Upper lobe of right lung (tissue), 1 donor: ENCODE measurements at regions not wholly inside any gene's neighbourhood (a gene's known extent, or its start where the extent isn't known, plus 50 kb on each side); places are given as distances from the start of the nearest gene placed in this dataset.

Experiments
- ATAC-seq: fragments of 200-7000 bp; cut with Tn5 transposase; one replicate; pipeline ENCODE4 v1.9.1; 2020; ENCODE audit warnings: mild to moderate bottlenecking, moderate library complexity
- DNase-seq: peaks from one replicate; pipeline ENCODE4 v3.0.0-alpha.2; 2020
- H3K27ac ChIP-seq: fragments of 200-600 bp; one replicate; pipeline ENCODE4 v1.8.0; 2022
- H3K27me3 ChIP-seq: fragments of 200-600 bp; one replicate; pipeline ENCODE4 v1.8.0; 2022; ENCODE audit warnings: mild to moderate bottlenecking
- H3K36me3 ChIP-seq: fragments of 200-600 bp; one replicate; pipeline ENCODE4 v1.8.0; 2022
- H3K4me1 ChIP-seq: fragments of 200-600 bp; one replicate; pipeline ENCODE4 v1.8.0; 2022
- H3K4me3 ChIP-seq: fragments of 200-600 bp; one replicate; pipeline ENCODE4 v1.8.0; 2022; ENCODE audit warnings: mild to moderate bottlenecking
- H3K9me3 ChIP-seq: fragments of 200-600 bp; one replicate; pipeline ENCODE4 v1.8.0; 2022
- intact Hi-C: fragments of 100-400 bp; cut with DNase I; formaldehyde crosslinking; loops from one replicate; pipeline ENCODE4 v1.11.0; 2022
- TF ChIP-seq, protein P1 (sequence below): fragments of 200-600 bp; IDR thresholded peaks from one replicate; pipeline ENCODE4 v1.8.0; 2022; ENCODE audit warnings: antibody characterized with exemption
- donor health status: DM: no; HTN: yes; CAD: no; lungs with severe emphysema.

GRCh38 chr12:17097674-17098073 lies 491.7 kb upstream of the LMO3 start:
- TF ChIP-seq, protein P1, sequence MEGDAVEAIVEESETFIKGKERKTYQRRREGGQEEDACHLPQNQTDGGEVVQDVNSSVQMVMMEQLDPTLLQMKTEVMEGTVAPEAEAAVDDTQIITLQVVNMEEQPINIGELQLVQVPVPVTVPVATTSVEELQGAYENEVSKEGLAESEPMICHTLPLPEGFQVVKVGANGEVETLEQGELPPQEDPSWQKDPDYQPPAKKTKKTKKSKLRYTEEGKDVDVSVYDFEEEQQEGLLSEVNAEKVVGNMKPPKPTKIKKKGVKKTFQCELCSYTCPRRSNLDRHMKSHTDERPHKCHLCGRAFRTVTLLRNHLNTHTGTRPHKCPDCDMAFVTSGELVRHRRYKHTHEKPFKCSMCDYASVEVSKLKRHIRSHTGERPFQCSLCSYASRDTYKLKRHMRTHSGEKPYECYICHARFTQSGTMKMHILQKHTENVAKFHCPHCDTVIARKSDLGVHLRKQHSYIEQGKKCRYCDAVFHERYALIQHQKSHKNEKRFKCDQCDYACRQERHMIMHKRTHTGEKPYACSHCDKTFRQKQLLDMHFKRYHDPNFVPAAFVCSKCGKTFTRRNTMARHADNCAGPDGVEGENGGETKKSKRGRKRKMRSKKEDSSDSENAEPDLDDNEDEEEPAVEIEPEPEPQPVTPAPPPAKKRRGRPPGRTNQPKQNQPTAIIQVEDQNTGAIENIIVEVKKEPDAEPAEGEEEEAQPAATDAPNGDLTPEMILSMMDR: no peak
- Histone ChIP-seq H3K27me3 (no peaks in the 10 kb centered on the region), H3K4me1 (no peaks in the 10 kb centered on the region), H3K36me3 (no peaks in the 10 kb centered on the region), H3K9me3 (no peaks in the 10 kb centered on the region), H3K27ac (no peak overlapping the region), H3K4me3 (no peak overlapping the region)
- intact Hi-C loops: no loop called here
- no peak for ATAC-seq
- no peak for DNase-seq

DNA sequence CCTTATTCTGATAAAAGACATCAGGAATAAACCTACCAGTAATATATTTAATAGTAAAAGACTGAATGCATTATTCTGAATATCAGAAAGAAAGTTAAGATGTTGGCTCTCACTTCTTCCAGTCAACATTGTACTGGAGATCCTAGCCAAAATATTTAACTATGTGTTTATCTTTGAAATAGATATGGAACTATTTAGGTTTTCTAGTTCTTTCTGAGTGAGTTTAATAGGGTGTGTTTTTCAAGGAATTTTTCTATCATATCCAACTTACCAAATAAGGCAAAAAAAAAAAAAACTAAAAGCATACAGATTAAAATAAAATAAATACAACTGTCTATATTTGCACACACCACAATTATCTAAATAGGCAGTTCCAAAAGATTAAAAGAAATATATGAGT lies 478.9 kb upstream of the LMO3 start:
- H3K27ac ChIP-seq: no peak overlapping the region
- H3K4me1 ChIP-seq: no peaks in the 10 kb centered on the region
- no peaks in the 10 kb centered on the region for H3K27me3 ChIP-seq
- H3K4me3 ChIP-seq: no peak overlapping the region
- DNase-seq (no peak), ATAC-seq (no peak)
- intact Hi-C loops: no loop called here
- H3K36me3 ChIP-seq: no peaks in the 10 kb centered on the region
- H3K9me3 ChIP-seq: no peaks in the 10 kb centered on the region
- TF ChIP-seq, protein P1: no peak

- Histone ChIP-seq H3K36me3 (no peaks in the 10 kb centered on the region), H3K27me3 (no peaks in the 10 kb centered on the region), H3K4me1 (no peaks in the 10 kb centered on the region), H3K4me3 (no peak overlapping the region), H3K9me3 (no peaks in the 10 kb centered on the region), H3K27ac (no peak overlapping the region)
- no peak for DNase-seq
- TF ChIP-seq, protein P1: no peak
- no peak for ATAC-seq
- intact Hi-C loops: no loop called here
Observed at GRCh38 chr12:17079251-17079909, 473.4 kb upstream of the LMO3 start.

DNA sequence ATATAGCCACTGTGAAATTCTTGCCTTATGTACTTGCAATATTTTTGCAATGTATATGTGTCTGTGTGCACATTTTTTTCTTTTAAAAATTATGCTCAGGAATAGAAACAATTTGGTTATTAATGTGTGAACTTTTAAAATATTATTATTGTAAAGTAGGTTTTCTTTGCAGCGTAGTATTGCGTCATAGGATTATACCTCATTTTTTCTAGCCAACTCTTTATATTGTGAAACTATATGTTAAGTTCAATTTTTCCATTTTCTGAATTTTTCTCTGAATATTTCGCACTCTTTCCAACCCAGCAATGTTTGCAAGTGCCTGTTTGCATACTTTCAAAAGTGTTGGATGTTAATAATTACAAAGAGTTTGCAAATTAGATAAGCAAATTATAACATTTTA lies 471.6 kb upstream of the LMO3 start:
- intact Hi-C loops: no loop called here
- DNase-seq (no peak), ATAC-seq (no peak)
- H3K4me3 ChIP-seq: no peak overlapping the region
- H3K4me1 ChIP-seq: no peaks in the 10 kb centered on the region
- H3K36me3 ChIP-seq: no peaks in the 10 kb centered on the region
- TF ChIP-seq, protein P1: no peak
- H3K27me3 ChIP-seq: no peaks in the 10 kb centered on the region
- no peak overlapping the region for H3K27ac ChIP-seq
- no peaks in the 10 kb centered on the region for H3K9me3 ChIP-seq

DNA sequence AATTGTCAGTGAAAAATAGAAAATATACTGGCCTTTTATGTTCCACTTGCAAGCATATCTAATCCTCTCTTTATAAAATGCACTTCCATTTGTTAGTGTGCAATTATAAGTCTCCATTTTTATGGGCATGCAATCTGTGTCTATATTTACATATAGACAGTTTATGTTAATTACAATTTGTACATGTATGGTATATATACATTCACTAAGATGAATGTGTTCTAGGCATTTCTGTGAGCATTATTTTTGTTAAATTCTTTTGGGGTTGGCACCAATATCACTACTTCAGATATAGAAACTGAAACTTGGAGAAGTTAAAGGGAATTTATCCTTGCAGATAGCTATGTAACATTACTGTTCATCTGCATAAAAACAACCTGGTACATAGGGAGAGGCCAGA lies 470.8 kb upstream of the LMO3 start:
- TF ChIP-seq, protein P1: no peak
- ATAC-seq (no peak), DNase-seq (no peak)
- intact Hi-C loops: no loop called here
- H3K27ac ChIP-seq: no peak overlapping the region
- no peaks in the 10 kb centered on the region for H3K4me1 ChIP-seq
- no peak overlapping the region for H3K4me3 ChIP-seq
- no peaks in the 10 kb centered on the region for H3K9me3 ChIP-seq
- no peaks in the 10 kb centered on the region for H3K27me3 ChIP-seq
- no peaks in the 10 kb centered on the region for H3K36me3 ChIP-seq
